ENCODE measurements at regions not wholly inside any gene's neighbourhood (a gene's known extent, or its start where the extent isn't known, plus 50 kb on each side); places are given as distances from the start of the nearest gene placed in this dataset.
"Not testable (repeated sequence)": the region's sequence is repeated elsewhere in the genome, so short reads cannot be mapped to it uniquely, and the experiment has no call there.

GRCh38 chrX:140138065-140138464 lies 172.7 kb upstream of the CXorf66 start:
- TF ChIP-seq AEBP2 (tag by site-specific recombination; IDR thresholded peaks at IDR 0.05; ENCODE audit: borderline replicate concordance); ZBTB20 (tag by site-specific recombination; IDR thresholded peaks at IDR 0.05); CTCF (tag by site-specific recombination; IDR thresholded peaks at IDR 0.05); ZBTB7A (tag by site-specific recombination; IDR thresholded peaks at IDR 0.05; ENCODE audit: low read depth); ZNF211 (tag by site-specific recombination; IDR thresholded peaks at IDR 0.05; ENCODE audit: low read depth); PBX3 (CRISPR knock-in tag; IDR thresholded peaks at IDR 0.05); YY1 (tag by site-specific recombination; IDR thresholded peaks at IDR 0.05); TCF7L2 (IDR thresholded peaks at IDR 0.05; ENCODE audit: borderline replicate concordance, low read depth, low read length): not testable (repeated sequence)

Data from HEK293 (cell line).